CD4-positive, alpha-beta T cell treated with Interleukin-1 beta for 1 hour (primary cell): ENCODE measurements at regions not wholly inside any gene's neighbourhood (a gene's known extent, or its start where the extent isn't known, plus 50 kb on each side); places are given as distances from the start of the nearest gene placed in this dataset.
"Not testable (repeated sequence)": the region's sequence is repeated elsewhere in the genome, so short reads cannot be mapped to it uniquely, and the experiment has no call there.

Source experiments
- DNase-seq, 2 donors: peaks; one replicate each; pipeline ENCODE4 v3.0.0-alpha.2; 2020 to 2022

DNA sequence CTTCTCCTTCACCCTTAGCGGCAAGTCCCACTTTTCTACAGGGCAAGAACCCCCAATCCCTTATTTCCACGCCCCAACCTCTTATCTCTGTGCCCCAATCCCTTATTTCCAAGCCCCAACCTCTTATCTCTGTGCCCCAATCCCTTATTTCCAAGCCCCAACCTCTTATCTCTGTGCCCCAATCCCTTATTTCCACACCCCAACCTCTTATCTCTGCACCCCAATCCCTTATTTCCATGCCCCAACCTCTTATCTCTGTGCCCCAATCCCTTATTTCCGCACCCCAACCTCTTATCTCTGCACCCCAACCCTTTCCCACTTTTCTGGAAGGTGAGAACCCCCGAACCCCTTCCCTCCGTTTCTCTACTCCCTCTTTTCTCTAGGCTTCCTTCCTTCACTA, 116.1 kb upstream of the GJE1 start:
- DNase-seq: not testable (repeated sequence)

- not testable (repeated sequence) for DNase-seq
Observed at GRCh38 chr6:142015463-142015862, 117.3 kb upstream of the GJE1 start.

- DNase-seq: no peak
Observed at GRCh38 chr6:142015011-142015410, 117.7 kb upstream of the GJE1 start.

DNA sequence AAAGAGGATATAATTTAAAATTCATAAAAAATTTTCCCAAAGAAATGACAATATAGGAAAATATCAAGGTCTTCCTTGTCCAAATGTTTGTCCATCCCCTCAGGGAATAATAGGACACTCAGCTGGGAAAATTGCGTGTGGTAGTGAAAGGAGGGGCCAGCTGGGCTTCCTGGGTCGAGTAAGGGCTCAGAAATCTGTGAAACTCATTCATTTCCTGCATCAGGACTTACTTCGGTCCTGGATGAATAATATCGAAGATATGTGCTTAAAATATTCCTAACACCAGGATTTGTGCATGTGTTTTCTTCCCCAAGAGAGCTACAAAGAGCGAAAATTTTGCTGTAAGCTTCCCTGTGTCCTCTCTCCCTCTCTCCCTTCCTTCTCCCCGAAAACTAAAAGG, 118.2 kb upstream of the GJE1 start:
- no peak for DNase-seq

- DNase-seq: no peak
Observed at GRCh38 chr6:142013875-142014495, 118.7 kb upstream of the GJE1 start.

DNA sequence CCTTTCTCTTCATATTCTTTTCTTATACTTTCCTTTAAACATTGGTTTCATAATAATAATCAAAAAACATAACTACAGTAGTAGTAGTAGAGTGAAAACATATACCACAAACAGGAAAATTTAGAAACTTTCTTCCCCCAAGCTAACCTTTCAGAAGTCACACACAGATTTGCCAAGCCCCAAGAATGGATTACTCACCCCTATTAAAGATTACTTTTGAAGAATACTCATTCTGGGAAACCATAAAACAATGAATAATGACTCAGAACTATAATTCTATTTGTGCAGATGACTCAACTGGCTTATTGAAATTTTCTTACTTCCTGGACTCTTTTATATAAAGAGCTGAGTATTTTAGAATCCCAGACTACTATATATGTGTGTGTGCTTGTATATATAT, 119.4 kb upstream of the GJE1 start:
- no peak for DNase-seq

DNA sequence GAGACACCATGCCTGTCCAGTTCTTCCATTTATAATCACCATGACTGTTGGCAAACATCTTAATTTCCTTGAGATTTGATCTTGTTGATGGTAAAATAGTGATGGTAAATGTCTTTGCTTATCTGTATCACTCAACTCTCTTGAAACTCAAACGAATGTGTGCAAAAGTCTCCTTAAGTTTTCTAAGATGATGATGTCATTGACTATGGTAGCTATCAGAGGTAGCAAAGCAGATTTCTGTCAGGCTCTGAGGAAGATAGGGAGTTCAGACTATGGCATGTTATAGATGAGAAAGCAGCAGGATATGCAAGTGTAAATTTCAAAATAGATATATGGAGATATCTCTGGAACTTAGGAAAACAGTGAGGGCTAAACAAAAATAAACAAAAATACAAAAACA, 121.0 kb upstream of the GJE1 start:
- DNase-seq: no peak

- DNase-seq: no peak
Observed at GRCh38 chr6:142011156-142011555, 121.6 kb upstream of the GJE1 start.

DNA sequence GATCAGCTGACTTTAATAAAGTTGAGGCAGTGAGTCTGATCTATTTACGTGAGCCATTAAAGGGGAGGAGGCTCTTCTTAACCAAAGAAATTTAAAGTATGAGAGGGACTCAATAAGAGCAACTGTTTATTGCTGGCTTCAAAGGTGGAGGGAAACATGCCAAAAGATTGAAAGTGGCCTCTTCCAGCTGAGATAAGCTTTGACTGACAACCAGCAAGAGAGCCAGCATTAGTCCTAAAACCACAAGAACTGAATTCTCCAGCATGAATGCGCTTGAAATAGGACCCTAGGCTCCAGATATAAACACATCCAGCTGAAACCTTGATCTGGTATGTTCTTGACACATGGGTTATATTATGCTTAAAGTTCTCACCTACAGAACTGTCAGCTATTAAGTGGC, 123.1 kb upstream of the GJE1 start:
- DNase-seq: no peak

GRCh38 chr6:142008781-142009180, 123.9 kb upstream of the GJE1 start:
- DNase-seq: no peak

DNA sequence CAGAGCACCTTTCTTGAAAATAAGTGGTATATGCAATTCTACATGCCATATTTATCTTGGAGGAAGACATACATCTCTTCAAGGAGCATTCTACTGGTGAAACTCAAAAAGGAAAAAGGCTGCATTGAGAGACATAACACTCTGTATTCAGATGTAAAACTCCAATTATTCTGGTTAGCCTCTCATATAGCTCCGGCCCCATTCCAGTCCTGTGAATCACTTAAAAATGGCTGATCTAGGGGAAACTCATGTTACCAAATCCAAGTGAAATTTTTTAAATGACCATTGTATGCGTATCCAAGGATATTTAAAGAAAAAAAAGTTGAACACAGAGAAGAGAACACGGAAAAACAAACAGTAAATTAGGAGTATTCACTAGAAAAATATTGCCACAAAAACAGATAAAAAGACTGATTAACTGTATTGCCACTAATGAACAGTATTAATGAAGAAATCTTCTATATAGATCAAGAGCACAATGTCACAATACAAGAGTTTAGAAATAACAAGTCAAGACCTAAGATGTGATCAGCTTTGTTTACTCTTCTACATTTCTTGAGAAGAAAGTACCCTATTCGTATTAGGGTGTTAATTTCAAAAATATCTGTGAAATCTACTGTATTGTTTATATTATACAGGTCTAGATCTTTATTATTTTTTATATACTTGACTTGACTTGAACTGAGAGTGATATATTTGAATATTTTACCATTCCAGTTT, 124.5 kb upstream of the GJE1 start:
- DNase-seq: no peak

DNA sequence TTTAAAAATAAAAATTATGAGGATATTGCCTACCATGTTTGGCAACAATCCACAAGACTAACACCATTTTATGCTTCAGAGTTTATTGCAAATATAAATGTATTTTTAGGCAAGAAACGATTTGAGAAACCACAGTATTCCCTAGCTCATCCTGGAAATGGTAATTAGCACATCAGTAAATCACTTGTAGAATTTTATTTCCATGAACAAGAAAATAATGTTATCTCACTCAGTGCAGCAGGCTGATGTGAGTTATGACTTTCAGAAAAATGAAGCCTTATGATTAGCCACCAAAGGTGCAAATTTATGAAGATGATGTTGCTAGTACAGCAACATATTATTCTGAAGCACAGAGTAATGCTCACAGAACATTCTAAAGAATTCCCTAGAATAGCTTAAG, 127.7 kb upstream of the GJE1 start:
- no peak for DNase-seq

DNA sequence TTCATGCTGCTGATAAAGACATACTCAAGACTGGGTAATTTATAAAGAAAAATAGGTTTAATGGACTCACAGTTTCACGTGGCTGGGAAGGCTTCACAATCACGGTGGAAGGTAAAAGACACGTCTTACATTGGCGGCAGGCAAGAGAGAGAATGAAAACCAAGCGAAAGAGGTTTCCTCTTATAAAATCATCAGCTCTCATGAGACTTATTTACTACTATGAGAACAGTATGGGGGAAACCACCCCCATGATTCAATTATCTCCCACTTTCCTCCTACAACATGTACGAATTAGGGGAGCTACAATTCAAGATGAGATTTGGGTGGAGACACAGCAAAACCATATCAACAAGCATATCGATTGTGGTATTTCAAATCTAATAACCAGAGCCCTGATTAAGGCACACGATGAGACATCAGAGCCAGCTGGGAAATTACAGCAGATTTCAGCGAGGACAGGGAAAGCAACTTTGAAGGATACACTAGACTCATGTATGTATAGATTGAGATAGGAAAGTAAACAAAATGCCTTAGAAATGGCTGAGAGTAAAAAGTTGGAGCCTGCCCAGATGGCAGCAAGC, 129.8 kb upstream of the GJE1 start:
- DNase-seq: no peak

- DNase-seq: no peak
Observed at GRCh38 chr6:141996823-141997222, 135.9 kb upstream of the GJE1 start.

GRCh38 chr6:141992109-141992508, 140.6 kb upstream of the GJE1 start:
- DNase-seq: no peak

- DNase-seq: no peak
Observed at GRCh38 chr6:141990840-141991239, 141.9 kb upstream of the GJE1 start.

GRCh38 chr6:141989706-141989959, 143.1 kb upstream of the GJE1 start:
- no peak for DNase-seq

DNA sequence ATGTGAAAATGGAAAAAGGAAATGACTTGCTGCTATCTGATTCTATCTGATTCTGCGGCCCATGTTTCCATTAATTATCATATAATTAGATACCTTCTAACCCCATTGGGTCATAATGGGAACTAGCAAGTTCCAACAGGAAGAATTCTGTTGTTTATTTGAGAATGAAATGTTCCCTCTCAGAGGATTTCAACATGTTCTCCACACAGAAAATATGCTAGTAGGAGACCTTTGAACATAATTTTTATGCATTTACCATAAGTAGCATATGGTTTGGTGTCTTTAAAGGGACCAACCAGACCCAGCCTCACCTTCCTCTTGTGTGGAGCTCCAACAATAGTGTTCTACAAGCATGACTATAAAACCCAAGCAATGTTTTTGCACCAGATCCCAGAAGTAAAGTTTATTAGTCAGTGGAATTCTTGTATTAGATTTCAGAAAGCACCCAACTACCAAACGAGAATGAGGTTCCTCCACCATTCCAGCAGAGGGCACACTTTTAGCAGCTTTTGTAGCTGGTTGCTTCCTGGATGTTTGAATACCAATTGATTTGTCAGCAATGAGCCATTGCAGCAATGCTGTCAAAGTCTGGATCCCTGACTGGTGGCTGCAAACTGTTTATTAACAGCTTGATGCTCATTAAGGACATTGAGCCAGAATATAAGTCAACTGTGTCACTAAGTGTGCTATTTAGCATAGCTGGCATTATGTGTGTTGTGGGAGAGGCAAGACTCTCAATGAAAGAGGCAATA, 143.6 kb upstream of the GJE1 start:
- peak in 1 of 2 donors; percentile 34 for DNase-seq

DNA sequence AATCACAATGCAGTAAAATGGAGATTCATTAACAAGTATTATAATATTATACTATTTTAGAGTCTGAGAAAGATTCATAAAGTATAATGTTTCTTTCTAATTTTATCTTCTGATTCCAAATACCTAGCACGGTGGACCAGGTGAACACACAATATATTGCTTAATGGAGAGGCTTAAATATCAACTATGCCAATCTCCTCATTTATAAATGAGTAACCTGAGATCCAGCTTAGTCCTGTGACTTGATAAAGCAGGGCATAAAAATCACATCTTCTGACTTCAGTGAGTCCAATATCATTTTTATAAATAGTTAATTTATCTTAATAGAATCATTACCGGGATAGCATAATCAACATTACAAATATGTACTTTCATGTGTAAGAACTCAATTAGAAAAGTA, 144.4 kb upstream of the GJE1 start:
- DNase-seq: no peak

- DNase-seq: no peak
Observed at GRCh38 chr6:141986457-141986856, 146.3 kb upstream of the GJE1 start.

- no peak for DNase-seq
Observed at GRCh38 chr6:141981190-141981589, 151.5 kb upstream of the GJE1 start.

DNA sequence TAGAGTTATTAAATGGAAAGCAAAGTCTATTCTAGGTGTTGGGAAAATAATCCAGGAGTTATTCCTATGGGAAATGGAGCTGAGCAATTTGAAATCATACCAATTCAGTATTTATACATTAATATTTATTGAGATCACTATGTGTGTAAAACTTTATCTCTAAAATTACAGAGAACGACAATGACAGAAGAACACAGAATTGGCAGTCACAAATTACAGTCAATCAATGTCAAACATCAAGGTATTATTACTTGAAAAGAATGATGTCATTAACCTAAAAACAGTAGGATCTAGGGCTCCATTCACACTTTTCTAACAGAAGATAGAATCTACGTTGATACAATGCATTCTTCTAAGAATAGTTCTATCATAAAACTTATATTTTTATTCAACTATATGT, 154.9 kb upstream of the GJE1 start:
- no peak for DNase-seq

DNA sequence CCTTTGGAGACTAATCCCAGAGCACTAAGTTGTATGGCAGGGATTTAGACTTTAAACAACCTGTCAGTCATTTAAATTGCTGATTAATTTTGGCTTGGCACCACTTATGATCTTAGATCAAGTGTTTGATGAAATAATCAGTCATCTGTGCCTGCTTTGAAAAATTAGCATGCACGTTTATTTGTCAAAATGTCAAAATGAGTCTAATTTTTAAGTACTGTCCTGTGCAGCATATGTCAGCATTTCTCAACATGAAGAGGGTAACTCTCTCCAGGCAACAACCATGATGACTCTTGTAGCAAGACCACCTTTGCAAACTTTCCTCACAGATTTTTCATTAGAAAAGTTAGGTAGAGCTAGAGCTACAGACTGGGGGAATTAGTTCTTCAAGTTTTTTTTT, 155.7 kb upstream of the GJE1 start:
- DNase-seq: no peak

GRCh38 chr6:141969768-141970415, 162.8 kb upstream of the GJE1 start:
- not testable (repeated sequence) for DNase-seq
